Esophagus (tissue), 2 donors: ENCODE measurements at regions not wholly inside any gene's neighbourhood (a gene's known extent, or its start where the extent isn't known, plus 50 kb on each side); places are given as distances from the start of the nearest gene placed in this dataset.

Experiments used
- H3K27ac ChIP-seq, 2 donors: one replicate each; pipeline ENCODE4 v1.5.1; 2013; ENCODE audit warnings: low read depth in 2 of 2, mild to moderate bottlenecking in 2 of 2, inconsistent platforms in 1 of 2, low read length in 1 of 2, moderate library complexity in 1 of 2
- H3K27me3 ChIP-seq, 2 donors: one replicate each; pipeline ENCODE4 v1.6.1; 2013; ENCODE audit warnings: low read length in 2 of 2, control low read depth in 1 of 2, mild to moderate bottlenecking in 1 of 2; ENCODE audit not compliant: insufficient read depth in 2 of 2, control insufficient read depth in 1 of 2
- H3K36me3 ChIP-seq, 2 donors: one replicate each; pipeline ENCODE4 v1.6.1; 2013; ENCODE audit warnings: low read length in 1 of 2; ENCODE audit not compliant: control insufficient read depth in 2 of 2, insufficient read depth in 2 of 2
- H3K4me1 ChIP-seq, 2 donors: one replicate each; pipeline ENCODE4 v1.6.1; 2013; ENCODE audit warnings: low read length in 1 of 2; ENCODE audit not compliant: control insufficient read depth in 2 of 2, insufficient read depth in 2 of 2
- H3K4me3 ChIP-seq, 2 donors: one replicate each; pipeline ENCODE4 v1.5.1; 2013; ENCODE audit warnings: low read length in 2 of 2, mild to moderate bottlenecking in 2 of 2, low read depth in 1 of 2, moderate library complexity in 1 of 2
- H3K9me3 ChIP-seq, 2 donors: one replicate each; pipeline ENCODE4 v1.6.1; 2013; ENCODE audit warnings: mild to moderate bottlenecking in 2 of 2, low read depth in 1 of 2, low read length in 1 of 2, moderate library complexity in 1 of 2; ENCODE audit not compliant: control insufficient read depth in 2 of 2, insufficient read depth in 1 of 2
- WGBS, 2 donors: extraction: QIAGEN DNeasy Blood & Tissue Kit; methylation state at CpG; one replicate each; pipeline ENCODE4 v1.1.7; 2013; 5-methylcytosine and 5-hydroxymethylcytosine counted together
- donor health status: healthy with polysubstance abuse.
- donor health status: Bipolar disorder and iron deficiency.

DNA sequence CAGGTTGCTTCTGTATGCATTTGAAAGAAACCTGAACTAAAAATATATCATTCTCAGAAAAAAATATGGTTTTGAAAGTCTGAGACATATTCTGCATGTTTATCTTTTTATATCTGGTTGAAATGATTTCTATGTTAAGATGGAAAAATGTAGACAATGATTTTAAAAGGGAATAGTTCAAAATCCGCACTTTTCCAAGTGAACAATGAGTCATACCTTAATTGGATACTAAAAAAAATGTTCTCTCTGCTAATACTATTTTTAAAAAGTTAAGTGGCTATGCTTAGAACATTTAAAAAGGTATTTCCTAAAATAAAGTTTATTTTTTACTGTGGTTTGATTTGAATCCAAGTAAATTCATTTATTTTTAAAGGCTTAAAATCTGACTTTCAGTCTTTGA, 801.4 kb downstream of the SLITRK6 start:
- Histone ChIP-seq H3K27me3 (no peaks in the 10 kb centered on the region), H3K36me3 (no peaks in the 10 kb centered on the region), H3K4me1 (no peaks in the 10 kb centered on the region), H3K4me3 (no peak overlapping the region), H3K9me3 (no peaks in the 10 kb centered on the region), H3K27ac (no peak overlapping the region)
- 48 to 55% methylated on average over 1 of the region's 1 CpG for WGBS, 2 donors

DNA sequence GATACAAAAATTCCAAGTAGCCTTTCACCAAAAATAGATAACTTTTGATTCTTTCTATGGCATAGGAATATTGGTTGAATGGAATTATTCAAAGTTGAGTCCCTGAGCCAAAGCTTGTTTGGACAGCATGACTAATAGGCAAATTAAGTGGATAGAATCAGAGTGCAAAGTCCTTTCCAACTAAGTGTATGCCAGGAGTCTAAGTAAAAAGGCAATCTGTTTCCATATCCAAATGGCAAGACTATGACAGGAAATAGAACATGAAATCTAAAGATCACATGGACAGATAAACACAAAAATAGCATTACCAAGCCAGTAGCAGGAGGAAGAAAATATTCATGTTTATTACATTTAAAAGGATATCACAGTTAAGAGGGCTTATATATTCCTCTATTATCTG, 804.6 kb downstream of the SLITRK6 start:
- H3K4me1 ChIP-seq = no peaks in the 10 kb centered on the region
- H3K4me3 ChIP-seq = no peak overlapping the region
- no peaks in the 10 kb centered on the region for H3K27me3 ChIP-seq
- no peaks in the 10 kb centered on the region for H3K36me3 ChIP-seq
- H3K9me3 ChIP-seq = no peaks in the 10 kb centered on the region
- H3K27ac ChIP-seq = no peak overlapping the region

- WGBS, 2 donors = 87 to 97% methylated on average over 2 of the region's 2 CpGs
- no peaks in the 10 kb centered on the region for H3K9me3 ChIP-seq
- no peak overlapping the region for H3K27ac ChIP-seq
These were observed 813.4 kb downstream of the SLITRK6 start for GRCh38 chr13:84985860-84986259.

GRCh38 chr13:84983321-84983720, 815.9 kb downstream of the SLITRK6 start:
- Histone ChIP-seq H3K27ac (no peak overlapping the region), H3K27me3 (no peaks in the 10 kb centered on the region), H3K4me3 (no peak overlapping the region), H3K36me3 (no peaks in the 10 kb centered on the region), H3K4me1 (no peaks in the 10 kb centered on the region), H3K9me3 (no peaks in the 10 kb centered on the region)
- WGBS, 2 donors = 84 to 93% methylated on average over 2 of the region's 2 CpGs

More at GRCh38 chr13:84985860-84986259, 813.4 kb downstream of the SLITRK6 start:
- Histone ChIP-seq H3K4me1 (no peaks in the 10 kb centered on the region), H3K27me3 (no peaks in the 10 kb centered on the region), H3K4me3 (no peak overlapping the region), H3K36me3 (no peaks in the 10 kb centered on the region)

DNA sequence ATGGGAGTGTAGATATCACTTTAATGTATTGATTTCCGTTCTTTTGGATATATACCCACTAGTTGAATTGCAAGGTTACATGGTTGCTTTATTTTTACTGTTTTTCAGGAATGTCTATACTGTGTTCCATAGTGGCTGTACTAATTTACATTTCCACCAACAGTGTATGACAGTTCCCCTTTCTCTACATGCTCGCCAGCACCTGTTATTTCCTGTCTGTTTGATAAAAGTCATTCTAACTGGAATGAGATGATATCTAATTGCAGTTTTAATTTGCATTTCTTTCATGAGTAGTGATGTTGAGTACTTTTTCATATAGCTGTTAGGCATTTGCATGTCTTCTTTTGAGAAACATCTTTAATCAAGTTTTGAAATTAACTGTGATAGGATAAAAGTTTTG, 818.6 kb downstream of the SLITRK6 start:
- H3K27me3 ChIP-seq = no peaks in the 10 kb centered on the region
- H3K4me1 ChIP-seq = no peaks in the 10 kb centered on the region
- H3K36me3 ChIP-seq = no peaks in the 10 kb centered on the region
- H3K9me3 ChIP-seq = no peaks in the 10 kb centered on the region
- no peak overlapping the region for H3K4me3 ChIP-seq
- 70 to 75% methylated on average over 2 of the region's 2 CpGs for WGBS, 2 donors
- no peak overlapping the region for H3K27ac ChIP-seq

DNA sequence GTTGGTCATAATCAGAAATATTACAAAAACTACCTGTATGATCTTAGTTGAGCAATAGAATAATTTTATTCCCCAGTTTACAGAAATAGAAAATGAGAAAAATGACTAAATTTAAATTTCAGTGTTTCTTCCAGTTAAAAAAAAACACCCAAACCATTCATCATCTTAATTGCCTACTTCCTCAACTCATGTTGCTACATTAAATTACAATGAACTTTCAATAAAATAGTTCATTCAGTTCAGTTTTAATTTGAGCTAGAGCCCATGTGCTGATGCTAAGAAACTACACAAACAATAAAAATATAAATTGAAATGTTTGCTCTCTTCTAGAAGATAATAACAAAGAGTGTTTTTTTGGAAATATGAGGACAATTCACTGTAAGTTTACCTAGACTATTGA, 820.4 kb downstream of the SLITRK6 start:
- Histone ChIP-seq H3K4me1 (no peaks in the 10 kb centered on the region), H3K9me3 (no peaks in the 10 kb centered on the region), H3K36me3 (no peaks in the 10 kb centered on the region), H3K27ac (no peak overlapping the region), H3K4me3 (no peak overlapping the region), H3K27me3 (no peaks in the 10 kb centered on the region)

DNA sequence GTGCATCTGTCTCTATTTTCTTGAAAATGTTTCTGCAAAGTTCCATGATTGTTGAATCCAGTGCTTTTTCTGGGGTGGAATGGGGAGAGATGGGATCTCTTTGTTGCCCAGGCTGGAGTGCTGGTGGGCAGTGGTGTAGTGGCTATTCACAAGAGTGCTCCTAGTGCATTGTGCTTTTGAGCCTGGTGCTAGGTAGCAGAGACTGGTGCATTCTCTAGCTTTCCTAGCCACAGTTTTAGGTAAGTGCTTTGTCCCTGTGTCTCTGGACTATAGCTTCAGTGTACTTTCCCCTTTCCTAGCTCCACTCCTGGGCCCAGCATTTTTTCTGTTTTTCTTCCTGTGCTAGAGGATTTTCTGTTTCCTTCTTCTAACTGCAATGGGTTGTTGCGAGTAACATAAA, 825.6 kb downstream of the SLITRK6 start:
- 79 to 81% methylated on average over 1 of the region's 1 CpG for WGBS, 2 donors
- Histone ChIP-seq H3K4me3 (no peak overlapping the region), H3K9me3 (no peaks in the 10 kb centered on the region), H3K4me1 (no peaks in the 10 kb centered on the region), H3K36me3 (no peaks in the 10 kb centered on the region), H3K27me3 (no peaks in the 10 kb centered on the region), H3K27ac (no peak overlapping the region)

DNA sequence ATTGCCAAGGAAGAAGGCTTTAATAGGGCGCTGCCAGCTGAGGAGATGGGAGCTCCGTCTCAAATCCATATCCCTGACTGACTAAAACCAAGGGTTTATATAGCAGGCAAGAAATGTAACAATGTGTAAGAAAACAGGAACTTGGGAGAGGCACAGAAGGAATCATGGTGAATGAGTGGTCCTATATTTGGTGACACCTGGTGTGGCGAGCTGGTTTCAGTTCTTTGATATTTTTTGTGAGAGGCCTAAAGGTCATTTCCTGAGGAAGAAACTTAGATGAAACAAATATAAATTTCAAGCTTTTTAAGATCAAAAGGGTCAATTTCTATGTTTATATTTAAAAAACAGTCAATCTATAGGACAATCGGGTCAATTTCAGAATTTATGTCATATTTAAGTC, 826.3 kb downstream of the SLITRK6 start:
- Histone ChIP-seq H3K4me1 (no peaks in the 10 kb centered on the region), H3K9me3 (no peaks in the 10 kb centered on the region), H3K27me3 (no peaks in the 10 kb centered on the region), H3K4me3 (no peak overlapping the region), H3K36me3 (no peaks in the 10 kb centered on the region), H3K27ac (no peak overlapping the region)
- 87 to 91% methylated on average over 4 of the region's 4 CpGs for WGBS, 2 donors

DNA sequence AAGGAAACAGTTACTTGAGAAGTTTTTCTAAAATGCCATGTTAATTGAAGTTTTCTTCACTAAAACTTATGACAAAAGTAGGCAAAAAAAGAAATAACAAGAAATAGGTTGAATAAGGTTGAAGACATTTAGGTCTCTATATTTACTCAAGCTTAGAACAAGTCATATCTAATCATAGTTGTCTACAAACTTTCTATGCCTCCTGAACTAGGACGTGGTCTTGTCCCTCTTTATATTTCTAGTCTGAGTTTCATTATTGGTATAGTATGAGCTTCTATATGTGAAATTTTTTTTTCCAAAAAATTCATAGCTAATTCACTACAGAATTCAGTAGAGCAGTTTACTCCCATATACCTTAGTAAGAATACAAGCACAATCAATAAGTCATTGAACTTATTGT, 836.4 kb downstream of the SLITRK6 start:
- Histone ChIP-seq H3K27ac (no peak overlapping the region), H3K4me3 (no peak overlapping the region), H3K4me1 (no peaks in the 10 kb centered on the region), H3K36me3 (no peaks in the 10 kb centered on the region), H3K27me3 (no peaks in the 10 kb centered on the region), H3K9me3 (peaks cover 0 to 2% of the 10 kb centered on the region in 2 donors)
- 57 to 58% methylated on average over 1 of the region's 1 CpG for WGBS, 2 donors

- no peak overlapping the region for H3K27ac ChIP-seq
- H3K4me1 ChIP-seq = no peaks in the 10 kb centered on the region
- H3K27me3 ChIP-seq = no peaks in the 10 kb centered on the region
- no peaks in the 10 kb centered on the region for H3K36me3 ChIP-seq
- no peak overlapping the region for H3K4me3 ChIP-seq
- peaks cover 0 to 2% of the 10 kb centered on the region in 2 donors for H3K9me3 ChIP-seq
- WGBS, 2 donors = 80 to 87% methylated on average over 12 of the region's 12 CpGs
These were observed 837.0 kb downstream of the SLITRK6 start for GRCh38 chr13:84962141-84962750.
